AG10803 (cell line): ENCODE measurements at regions not wholly inside any gene's neighbourhood (a gene's known extent, or its start where the extent isn't known, plus 50 kb on each side); places are given as distances from the start of the nearest gene placed in this dataset.
A peak's percentile ranks its signal among the peaks of the same experiment; 100 is the strongest.

Experiments
- DNase-seq: peaks from one replicate; pipeline ENCODE4 v3.0.0; 2010; ENCODE audit warnings: low read depth
- H3K4me3 ChIP-seq: 2 replicates; pipeline ENCODE4 v1.5.1; 2011; ENCODE audit warnings: mild to moderate bottlenecking, low read length, control low read depth
- TF ChIP-seq, protein P1 (sequence below): conservative IDR thresholded peaks from 2 replicates; pipeline ENCODE4 v1.5.1; 2011; ENCODE audit warnings: mild to moderate bottlenecking, low read length, control low read depth, inconsistent platforms

DNA sequence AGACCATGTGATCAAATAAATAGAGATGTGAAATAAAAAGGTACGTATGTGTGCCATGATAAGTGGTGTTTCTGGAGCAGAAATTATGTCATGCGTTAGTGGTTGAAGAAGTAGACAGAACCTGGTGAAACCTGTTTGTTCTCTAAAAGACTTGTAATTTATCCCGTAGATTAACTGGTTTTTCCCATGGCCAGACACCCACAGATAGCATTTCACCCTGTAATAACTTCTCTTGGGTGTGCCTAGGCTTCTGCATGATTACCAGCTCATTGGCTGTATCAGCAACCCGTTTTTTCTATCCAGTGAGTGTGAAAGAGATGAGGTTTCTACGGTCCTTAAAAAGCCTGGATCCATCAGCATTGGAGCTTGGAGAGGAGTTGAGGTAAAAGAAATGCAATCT, 471.3 kb downstream of the NPIPA7 start:
- TF ChIP-seq, protein P1, sequence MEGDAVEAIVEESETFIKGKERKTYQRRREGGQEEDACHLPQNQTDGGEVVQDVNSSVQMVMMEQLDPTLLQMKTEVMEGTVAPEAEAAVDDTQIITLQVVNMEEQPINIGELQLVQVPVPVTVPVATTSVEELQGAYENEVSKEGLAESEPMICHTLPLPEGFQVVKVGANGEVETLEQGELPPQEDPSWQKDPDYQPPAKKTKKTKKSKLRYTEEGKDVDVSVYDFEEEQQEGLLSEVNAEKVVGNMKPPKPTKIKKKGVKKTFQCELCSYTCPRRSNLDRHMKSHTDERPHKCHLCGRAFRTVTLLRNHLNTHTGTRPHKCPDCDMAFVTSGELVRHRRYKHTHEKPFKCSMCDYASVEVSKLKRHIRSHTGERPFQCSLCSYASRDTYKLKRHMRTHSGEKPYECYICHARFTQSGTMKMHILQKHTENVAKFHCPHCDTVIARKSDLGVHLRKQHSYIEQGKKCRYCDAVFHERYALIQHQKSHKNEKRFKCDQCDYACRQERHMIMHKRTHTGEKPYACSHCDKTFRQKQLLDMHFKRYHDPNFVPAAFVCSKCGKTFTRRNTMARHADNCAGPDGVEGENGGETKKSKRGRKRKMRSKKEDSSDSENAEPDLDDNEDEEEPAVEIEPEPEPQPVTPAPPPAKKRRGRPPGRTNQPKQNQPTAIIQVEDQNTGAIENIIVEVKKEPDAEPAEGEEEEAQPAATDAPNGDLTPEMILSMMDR: no peak
- H3K4me3 ChIP-seq: no peak overlapping the region
- no peak for DNase-seq

DNA sequence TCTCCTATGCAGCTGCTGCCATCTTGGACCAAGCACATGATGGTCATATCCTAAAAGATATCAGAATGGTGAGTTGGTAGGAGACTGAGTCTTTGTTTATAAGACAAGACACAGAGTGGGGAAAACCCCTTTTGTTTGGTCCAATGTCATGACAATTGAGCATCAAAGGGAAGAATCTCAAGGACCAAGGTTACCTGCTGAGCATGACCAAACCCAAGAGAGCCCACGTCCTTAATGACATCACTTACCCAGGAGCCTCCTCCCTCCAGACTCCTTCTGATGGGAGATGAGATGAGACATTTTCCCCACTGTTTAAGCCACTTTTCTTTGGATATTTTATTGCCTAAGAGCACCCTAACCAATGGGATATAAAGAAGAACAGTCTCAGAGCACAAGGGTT, 478.1 kb downstream of the NPIPA7 start:
- TF ChIP-seq, protein P1: no peak
- no peak for DNase-seq
- no peak overlapping the region for H3K4me3 ChIP-seq

DNA sequence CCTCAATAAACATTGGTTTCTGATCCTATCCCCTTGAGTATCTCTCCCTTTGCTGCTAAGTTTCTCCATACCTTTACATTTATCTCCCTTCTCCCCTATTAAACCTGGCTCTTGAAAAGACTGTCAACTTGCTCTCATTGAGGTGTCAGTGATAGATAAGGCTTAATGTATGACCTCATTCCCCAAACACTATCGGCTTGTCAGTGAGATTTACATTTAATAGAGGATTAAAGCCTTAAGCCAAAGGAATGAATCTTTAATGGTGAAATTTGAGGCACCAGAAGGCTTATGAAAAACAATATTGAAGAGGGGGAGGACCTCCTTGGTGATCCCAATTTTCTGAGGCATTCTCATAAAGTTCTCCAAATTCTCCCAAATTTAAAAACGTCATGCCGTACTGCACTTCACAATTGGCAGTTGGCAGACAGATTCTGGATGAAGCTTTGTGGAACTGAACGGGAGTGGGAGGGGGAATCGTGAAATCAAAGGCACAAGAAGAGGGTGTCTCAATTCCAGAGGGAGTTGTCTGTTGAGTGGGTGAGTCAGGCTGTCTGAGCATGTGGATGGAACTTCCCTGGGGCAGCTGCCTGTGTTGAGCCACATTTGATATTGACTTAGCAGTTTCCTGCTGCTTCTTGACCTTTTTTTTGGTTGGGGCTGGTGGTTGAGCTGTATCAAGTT, 478.8 kb downstream of the NPIPA7 start:
- H3K4me3 ChIP-seq: no peak overlapping the region
- no peak for DNase-seq
- TF ChIP-seq, protein P1: no peak

DNA sequence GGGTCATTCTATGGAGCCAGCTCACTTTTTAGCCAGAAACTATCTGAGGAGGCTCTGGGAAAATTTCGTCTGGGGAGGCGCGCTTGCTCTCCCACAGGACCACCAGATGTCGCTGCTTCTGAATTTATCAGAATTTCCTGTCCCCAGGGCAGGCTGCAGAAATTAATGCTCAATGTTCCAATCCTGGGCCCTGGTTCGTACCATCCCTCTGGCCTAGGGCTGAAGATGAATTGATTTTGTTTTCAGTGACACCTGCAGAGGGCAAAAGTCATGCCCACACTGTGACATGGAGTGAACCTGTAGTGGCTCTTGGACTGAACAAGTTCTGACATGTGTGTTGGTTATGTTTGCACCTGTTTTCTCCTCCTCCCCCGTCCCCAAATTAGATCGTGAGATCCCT, 482.6 kb downstream of the NPIPA7 start:
- DNase-seq: peak; percentile 53
- TF ChIP-seq, protein P1: peak; percentile 86
- H3K4me3 ChIP-seq: no peak overlapping the region

DNA sequence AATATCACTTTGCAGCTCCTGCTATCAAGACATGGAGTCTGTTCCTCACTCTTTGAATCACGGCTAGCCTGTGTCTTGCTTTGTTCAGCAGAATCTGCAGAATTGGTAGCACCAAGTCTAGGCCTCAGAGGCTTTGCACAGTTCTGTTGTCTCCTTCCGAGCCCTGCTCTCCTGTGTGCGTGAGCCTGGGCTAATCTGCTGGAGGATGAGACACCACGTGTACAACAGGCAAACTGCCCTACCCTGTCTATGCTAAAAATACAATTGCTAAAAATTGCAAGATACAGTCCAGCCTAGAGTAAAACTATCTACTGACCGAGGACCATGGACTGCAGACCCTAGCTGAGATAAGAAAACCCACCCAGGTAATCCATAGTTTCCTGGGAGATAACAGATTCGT, 484.7 kb downstream of the NPIPA7 start:
- TF ChIP-seq, protein P1: no peak
- H3K4me3 ChIP-seq: no peak overlapping the region
- DNase-seq: no peak

DNA sequence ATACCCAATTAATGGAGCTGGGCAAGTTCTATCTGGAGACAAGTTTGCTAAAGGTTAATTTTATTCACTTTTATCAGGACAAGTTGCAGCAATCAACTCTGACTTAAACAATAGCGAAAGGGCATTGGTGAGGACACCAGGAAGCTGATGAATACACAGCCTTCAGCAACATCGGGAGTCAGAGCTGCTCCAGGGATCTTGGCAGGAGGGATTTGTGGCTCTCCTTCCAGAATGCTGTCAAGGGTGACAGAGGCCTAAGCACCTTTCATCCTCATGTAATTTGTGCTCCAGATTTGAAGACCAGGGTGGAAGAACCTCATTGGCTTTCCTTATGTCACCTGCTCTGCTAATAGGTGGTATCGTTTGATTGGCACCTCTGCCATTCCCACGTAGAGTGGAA, 485.6 kb downstream of the NPIPA7 start:
- TF ChIP-seq, protein P1: no peak
- no peak for DNase-seq
- H3K4me3 ChIP-seq: no peak overlapping the region

DNA sequence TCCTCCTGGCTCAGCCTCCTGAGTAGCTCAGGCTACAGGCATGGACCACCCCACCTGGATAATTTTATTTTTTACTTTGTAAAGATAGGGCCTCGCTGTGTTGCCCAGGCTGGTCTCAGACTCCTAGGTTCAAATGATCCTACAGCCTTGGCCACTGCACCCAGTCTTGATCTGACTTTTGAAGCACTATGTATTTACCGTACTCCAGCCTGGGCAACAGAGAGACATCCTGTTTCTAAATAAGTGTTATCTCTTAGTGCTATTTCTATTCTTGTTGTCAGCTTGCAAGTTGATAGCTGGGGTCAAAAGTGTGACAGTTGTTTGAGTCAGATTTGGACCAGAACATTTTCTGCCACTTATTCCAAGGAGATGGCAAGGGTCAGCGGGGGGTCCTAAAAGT, 486.4 kb downstream of the NPIPA7 start:
- no peak overlapping the region for H3K4me3 ChIP-seq
- TF ChIP-seq, protein P1: no peak
- DNase-seq: no peak
